ENCODE measurements at regions not wholly inside any gene's neighbourhood (a gene's known extent, or its start where the extent isn't known, plus 50 kb on each side); places are given as distances from the start of the nearest gene placed in this dataset.

GRCh38 chr9:115978659-115979096, 174.9 kb upstream of the PAPPA start:
- H3K27ac Mint-ChIP-seq, result no peak overlapping the region
- H3K23me2 ChIP-seq (ENCODE audit: insufficient read length, low read depth, low read length, poor library complexity, severe bottlenecking), result no peaks in the 10 kb centered on the region
- H3K4ac ChIP-seq (ENCODE audit: low read depth, low read length), result no peak overlapping the region
- no peak overlapping the region for H2BK20ac ChIP-seq (ENCODE audit: low read depth, low read length, poor library complexity, severe bottlenecking)
- TF ChIP-seq CTCF (conservative IDR thresholded peaks at IDR 0.05), result no peak
- no peaks in the 10 kb centered on the region for H3K27me3 ChIP-seq (ENCODE audit: insufficient read depth, low read length)
- no peak overlapping the region for H2AFZ ChIP-seq (ENCODE audit: low read length)
- H2BK120ac ChIP-seq (ENCODE audit: low read depth, low read length, poor library complexity, severe bottlenecking), result no peak overlapping the region
- no peaks in the 10 kb centered on the region for H4K20me1 ChIP-seq (ENCODE audit: control insufficient read depth, insufficient read depth, insufficient read length)
- no peak overlapping the region for H4K8ac ChIP-seq (replicated peaks; ENCODE audit: insufficient read length, low read depth, low read length)
- no peak overlapping the region for H3T11ph ChIP-seq (ENCODE audit: low read length)
- H3K4me1 ChIP-seq (ENCODE audit: insufficient read depth, low read length), result no peaks in the 10 kb centered on the region
- H4K91ac ChIP-seq (ENCODE audit: insufficient read length, low read depth, low read length), result no peak overlapping the region
- no peak overlapping the region for H3K18ac ChIP-seq (ENCODE audit: insufficient read length, low read depth, low read length)
- no peak overlapping the region for H3K4me3 Mint-ChIP-seq
- no peaks in the 10 kb centered on the region for H3K79me2 ChIP-seq (ENCODE audit: insufficient read depth, low read length)
- no peaks in the 10 kb centered on the region for H3K36me3 Mint-ChIP-seq (ENCODE audit: insufficient read depth in 1 of 3, low read depth in 3 of 3)
- no peak overlapping the region for H3K14ac ChIP-seq (ENCODE audit: insufficient read depth, low read length)
- H3K9me3 ChIP-seq (ENCODE audit: control insufficient read depth, low read depth, low read length), result no peaks in the 10 kb centered on the region
- H3K4me1 Mint-ChIP-seq, result peaks cover 4 to 7% of the 10 kb centered on the region in 2 experiments
- H3K27me3 Mint-ChIP-seq (ENCODE audit: low read depth), result no peaks in the 10 kb centered on the region
- no peak overlapping the region for H2BK12ac ChIP-seq (ENCODE audit: insufficient read length, low read depth, low read length)
- no peak overlapping the region for H3K27ac ChIP-seq (ENCODE audit: insufficient read length, low read depth, low read length)
- no peak overlapping the region for H3K56ac ChIP-seq (ENCODE audit: insufficient read length, low read depth, low read length)
- WGBS (ENCODE audit: extremely low coverage, insufficient read length, low lambda C conversion rate), result no CpG with 5 or more reads among the region's 3 CpGs
- no peak overlapping the region for H3K9ac ChIP-seq (ENCODE audit: extremely low read depth, insufficient read length, low read length)
- H3K9me3 Mint-ChIP-seq, result no peaks in the 10 kb centered on the region
- no peak for DNase-seq
- H2BK5ac ChIP-seq (ENCODE audit: insufficient read length, low read length), result no peak overlapping the region
- no peak overlapping the region for H3K23ac ChIP-seq (ENCODE audit: insufficient read length, low read depth, low read length)
- H2AK5ac ChIP-seq (ENCODE audit: insufficient read length, low read length), result no peak overlapping the region
- no peak overlapping the region for H2BK15ac ChIP-seq (ENCODE audit: low read depth, low read length)
- no peak overlapping the region for H4K5ac ChIP-seq (ENCODE audit: insufficient read length, low read depth, low read length)
- H3K4me2 ChIP-seq (ENCODE audit: insufficient read depth, insufficient read length, low read length), result no peak overlapping the region
- no peaks in the 10 kb centered on the region for H3K79me1 ChIP-seq (ENCODE audit: insufficient read depth, low read depth, low read length, poor library complexity, severe bottlenecking)
